Thyroid gland (tissue), 4 donors: ENCODE measurements at regions not wholly inside any gene's neighbourhood (a gene's known extent, or its start where the extent isn't known, plus 50 kb on each side); places are given as distances from the start of the nearest gene placed in this dataset.

ENCODE experiments used
- CTCF ChIP-seq, 6 experiments: fragments of 200-600 bp in 3 of 6; fragments of 450-650 bp in 3 of 6; sonication (generic) in 3 of 6; IDR thresholded peaks; one replicate each; pipeline ENCODE4 v1.5.1; 2016 to 2019; ENCODE audit warnings: antibody characterized with exemption in 6 of 6, mild to moderate bottlenecking in 2 of 6, inconsistent platforms in 1 of 6, moderate library complexity in 1 of 6
- POLR2A ChIP-seq, 2 donors: fragments of 450-650 bp; IDR thresholded peaks; one replicate each; pipeline ENCODE4 v1.6.1; 2017; ENCODE audit warnings: antibody characterized with exemption in 2 of 2, mild to moderate bottlenecking in 2 of 2, moderate library complexity in 1 of 2

GRCh38 chrX:81957318-81957717, 755.4 kb downstream of the SH3BGRL start:
- TF ChIP-seq CTCF (IDR thresholded peaks at IDR 0.05), result no peak
- no peak for TF ChIP-seq POLR2A (IDR thresholded peaks at IDR 0.05)
